ENCODE measurements at regions not wholly inside any gene's neighbourhood (a gene's known extent, or its start where the extent isn't known, plus 50 kb on each side); places are given as distances from the start of the nearest gene placed in this dataset.

- TF ChIP-seq CTCF (IDR thresholded peaks at IDR 0.05) (no peak), POLR2A (IDR thresholded peaks at IDR 0.05) (no peak)
These were observed 535.5 kb downstream of the LRRIQ3 start for GRCh38 chr1:73662526-73662925.

Data from uterus (tissue), 2 donors.